NB4 (cell line): ENCODE measurements at regions not wholly inside any gene's neighbourhood (a gene's known extent, or its start where the extent isn't known, plus 50 kb on each side); places are given as distances from the start of the nearest gene placed in this dataset.

Experiments used
- DNase-seq: peaks from one replicate; pipeline ENCODE4 v3.0.0; 2010; ENCODE audit warnings: low read depth
- H3K4me3 ChIP-seq: one replicate; pipeline ENCODE4 v1.5.1; 2011; ENCODE audit warnings: mild to moderate bottlenecking, low read depth, low read length, moderate library complexity
- MYC ChIP-seq: IDR thresholded peaks from 2 replicates; pipeline ENCODE4 v1.6.1; 2011; ENCODE audit warnings: low read depth, low read length
- POLR2A ChIP-seq: IDR thresholded peaks from 2 replicates; pipeline ENCODE4 v1.6.1; 2011; ENCODE audit warnings: mild to moderate bottlenecking; ENCODE audit not compliant: insufficient read length; ENCODE audit errors: extremely low read depth
- TF ChIP-seq, protein P1 (sequence below): IDR thresholded peaks from 2 replicates; pipeline ENCODE4 v1.6.1; 2011; ENCODE audit warnings: low read depth, low read length
- TF ChIP-seq, protein P2 (sequence below): IDR thresholded peaks from one replicate; pipeline ENCODE4 v1.5.1; 2012; ENCODE audit warnings: low read depth, low read length

DNA sequence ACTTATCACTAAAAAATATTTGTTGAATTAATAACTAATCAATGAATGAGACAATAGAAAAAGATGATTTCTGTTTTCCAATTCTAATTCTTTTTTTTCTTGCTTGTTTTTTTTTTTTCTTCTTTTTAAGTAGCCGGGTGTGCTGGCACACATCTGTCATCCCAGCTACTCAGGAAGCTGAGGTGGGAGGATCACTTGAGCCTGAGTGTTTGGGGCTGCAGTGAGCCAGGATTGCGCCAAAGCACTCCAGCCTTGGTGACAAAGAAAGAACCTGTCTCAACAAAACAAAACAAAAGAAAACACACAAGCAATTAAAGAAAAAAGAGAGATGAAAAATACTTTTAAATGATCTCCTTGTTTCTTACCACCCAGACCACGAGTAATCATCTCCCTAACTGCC, 1109.3 kb downstream of the REEP3 start:
- TF ChIP-seq MYC (no peak), POLR2A (no peak)
- TF ChIP-seq, protein P1, sequence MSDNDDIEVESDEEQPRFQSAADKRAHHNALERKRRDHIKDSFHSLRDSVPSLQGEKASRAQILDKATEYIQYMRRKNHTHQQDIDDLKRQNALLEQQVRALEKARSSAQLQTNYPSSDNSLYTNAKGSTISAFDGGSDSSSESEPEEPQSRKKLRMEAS = no peak
- TF ChIP-seq, protein P2, sequence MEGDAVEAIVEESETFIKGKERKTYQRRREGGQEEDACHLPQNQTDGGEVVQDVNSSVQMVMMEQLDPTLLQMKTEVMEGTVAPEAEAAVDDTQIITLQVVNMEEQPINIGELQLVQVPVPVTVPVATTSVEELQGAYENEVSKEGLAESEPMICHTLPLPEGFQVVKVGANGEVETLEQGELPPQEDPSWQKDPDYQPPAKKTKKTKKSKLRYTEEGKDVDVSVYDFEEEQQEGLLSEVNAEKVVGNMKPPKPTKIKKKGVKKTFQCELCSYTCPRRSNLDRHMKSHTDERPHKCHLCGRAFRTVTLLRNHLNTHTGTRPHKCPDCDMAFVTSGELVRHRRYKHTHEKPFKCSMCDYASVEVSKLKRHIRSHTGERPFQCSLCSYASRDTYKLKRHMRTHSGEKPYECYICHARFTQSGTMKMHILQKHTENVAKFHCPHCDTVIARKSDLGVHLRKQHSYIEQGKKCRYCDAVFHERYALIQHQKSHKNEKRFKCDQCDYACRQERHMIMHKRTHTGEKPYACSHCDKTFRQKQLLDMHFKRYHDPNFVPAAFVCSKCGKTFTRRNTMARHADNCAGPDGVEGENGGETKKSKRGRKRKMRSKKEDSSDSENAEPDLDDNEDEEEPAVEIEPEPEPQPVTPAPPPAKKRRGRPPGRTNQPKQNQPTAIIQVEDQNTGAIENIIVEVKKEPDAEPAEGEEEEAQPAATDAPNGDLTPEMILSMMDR = no peak

DNA sequence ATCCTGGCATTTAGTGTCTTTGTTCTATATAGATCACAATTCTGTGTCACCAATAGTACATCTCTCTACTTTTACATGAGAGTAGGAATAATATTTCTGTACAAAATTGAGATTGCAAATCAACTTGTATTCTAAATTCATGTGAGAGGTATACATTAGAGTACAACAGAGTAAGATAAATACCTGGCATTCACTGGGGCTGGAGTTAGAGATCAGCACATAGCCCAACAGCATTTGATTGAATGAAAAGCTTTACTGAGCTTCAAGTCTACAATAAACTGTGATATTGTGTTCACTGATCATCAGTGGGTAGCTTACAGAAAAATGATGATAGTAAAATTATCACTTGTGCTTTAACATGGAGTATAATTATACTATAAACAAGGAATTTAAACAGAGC, 1114.7 kb downstream of the REEP3 start:
- TF ChIP-seq POLR2A (no peak), MYC (no peak)
- TF ChIP-seq, protein P2 = no peak
- TF ChIP-seq, protein P1 = no peak
- H3K4me3 ChIP-seq = no peak overlapping the region
- DNase-seq = no peak

More for the DNA sequence above, 1109.3 kb downstream of the REEP3 start:
- DNase-seq = no peak
- no peak overlapping the region for H3K4me3 ChIP-seq

DNA sequence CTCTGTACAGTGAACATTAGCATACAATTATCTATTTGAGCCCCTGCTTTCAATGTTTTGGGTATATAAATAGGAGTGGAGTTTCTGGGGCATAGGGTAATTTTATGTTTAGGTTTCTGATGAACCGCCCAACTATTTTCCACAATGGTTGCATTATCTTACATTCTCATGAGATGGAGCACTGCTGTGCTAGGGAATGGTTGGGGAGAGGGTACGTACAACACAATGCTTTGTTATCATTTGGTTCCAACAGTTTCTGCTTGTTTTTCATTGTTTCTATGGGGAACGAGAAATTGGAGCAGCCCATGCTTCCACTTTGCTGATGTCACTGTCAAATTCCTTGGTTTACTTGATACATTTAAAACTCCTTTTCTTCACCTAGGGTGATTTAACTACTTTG, 1115.3 kb downstream of the REEP3 start:
- TF ChIP-seq MYC (no peak), POLR2A (no peak)
- TF ChIP-seq, protein P1 = no peak
- TF ChIP-seq, protein P2 = no peak
- DNase-seq = no peak
- H3K4me3 ChIP-seq = no peak overlapping the region

DNA sequence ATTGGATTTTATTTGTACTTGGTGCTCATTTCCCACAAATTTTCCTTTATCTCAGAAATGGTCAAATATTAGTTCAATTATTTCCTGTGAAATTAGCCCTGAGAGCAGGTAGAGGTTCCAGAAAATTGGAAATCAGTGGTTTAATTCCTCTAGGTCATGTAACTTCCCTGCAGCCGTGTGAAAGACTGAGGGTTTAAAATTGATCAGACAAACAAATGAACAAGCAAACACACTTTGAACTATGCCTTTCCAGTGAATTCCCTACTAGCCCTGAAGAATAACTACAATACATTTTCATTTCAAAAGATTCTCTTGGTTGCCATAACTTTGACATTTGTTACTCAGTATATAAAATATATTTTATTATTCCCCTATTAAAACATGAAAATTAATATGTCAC, 1116.7 kb downstream of the REEP3 start:
- no peak for DNase-seq
- no peak overlapping the region for H3K4me3 ChIP-seq
- TF ChIP-seq, protein P2 = no peak
- TF ChIP-seq POLR2A = no peak
- TF ChIP-seq MYC = no peak
- TF ChIP-seq, protein P1 = no peak

DNA sequence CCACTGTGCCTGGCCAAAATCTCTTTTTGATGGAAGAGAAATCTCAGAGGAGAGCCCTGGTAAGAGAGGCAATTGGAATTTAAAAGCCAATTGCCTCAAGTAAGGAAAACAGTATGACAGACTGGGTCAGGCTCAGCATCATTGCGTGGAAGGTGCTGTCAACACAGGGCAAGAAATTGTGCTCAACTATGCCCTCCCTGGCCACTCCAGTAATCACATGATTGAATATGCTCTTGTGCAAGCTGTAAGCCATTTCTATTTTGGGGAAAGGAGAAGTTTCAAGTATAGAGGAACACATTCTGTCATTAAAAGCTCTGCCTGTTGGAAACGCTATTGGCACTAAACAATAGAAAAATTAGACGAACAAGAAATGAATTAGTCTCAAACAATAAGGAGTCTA, 1127.7 kb downstream of the REEP3 start:
- no peak overlapping the region for H3K4me3 ChIP-seq
- DNase-seq = peak; percentile 73
- TF ChIP-seq, protein P1 = peak; percentile 70
- TF ChIP-seq, protein P2 = peak; percentile 38
- no peak for TF ChIP-seq POLR2A

DNA sequence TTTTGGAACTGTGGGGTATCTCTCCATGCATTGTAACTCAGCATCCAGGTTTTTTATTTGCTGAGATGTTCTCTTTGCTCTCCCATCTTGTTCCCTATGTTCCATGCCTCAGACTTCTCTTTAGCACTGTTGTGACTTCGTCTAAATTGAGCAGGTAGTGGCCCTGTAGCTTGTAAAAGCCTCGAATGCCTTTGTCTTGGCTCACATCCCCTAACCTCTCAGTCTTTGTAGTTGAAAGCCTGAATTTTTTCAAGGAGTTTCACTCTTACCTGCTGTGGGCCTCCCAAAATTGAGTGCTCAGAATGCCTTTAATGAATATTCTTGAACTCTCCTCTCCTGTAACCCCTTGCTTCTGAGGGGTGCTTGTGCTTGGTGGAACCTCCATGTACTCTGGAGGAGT, 1137.3 kb downstream of the REEP3 start:
- TF ChIP-seq, protein P2 = no peak
- TF ChIP-seq POLR2A (no peak), MYC (no peak)
- TF ChIP-seq, protein P1 = no peak
- no peak overlapping the region for H3K4me3 ChIP-seq
- DNase-seq = no peak
